CD4-positive, alpha-beta T cell (primary cell): ENCODE measurements at regions not wholly inside any gene's neighbourhood (a gene's known extent, or its start where the extent isn't known, plus 50 kb on each side); places are given as distances from the start of the nearest gene placed in this dataset.

Source experiments
- ATAC-seq: fragments of 200-7000 bp; cut with Tn5 transposase; one replicate; pipeline ENCODE4 v1.10.0; 2022; ENCODE audit warnings: mild to moderate bottlenecking; ENCODE audit not compliant: poor library complexity
- CTCF ChIA-PET: fragments of 350-600 bp; sonication (Branson Sonifier 250); formaldehyde crosslinking; loops from one replicate; lab custom pipeline; 2021; ENCODE audit warnings: antibody characterized with exemption, inconsistent platforms; lab: Charles Lee
- POLR2A ChIA-PET: fragments of 350-600 bp; sonication (Branson Sonifier 250); formaldehyde crosslinking; loops from one replicate; lab custom pipeline; 2021; ENCODE audit warnings: antibody characterized with exemption, inconsistent platforms; lab: Charles Lee
- DNase-seq, 14 experiments: peaks; one replicate each; pipeline ENCODE4 v3.0.0-alpha.2; 2013 to 2020; ENCODE audit warnings: mixed read lengths in 2 of 14
- H3K27ac ChIP-seq, 2 donors: one replicate each; pipeline versions ENCODE4 v1.5.1 to v1.7.0; 2013; ENCODE audit warnings: low read length in 2 of 2, low read depth in 1 of 2, mild to moderate bottlenecking in 1 of 2
- H3K27me3 ChIP-seq, 2 experiments: 1 replicate in 1 of 2; 2 replicates in 1 of 2; pipeline versions ENCODE4 v1.6.1 to v1.7.0; 2013; ENCODE audit warnings: low read length in 2 of 2, control low read depth in 1 of 2, mild to moderate bottlenecking in 1 of 2, moderate library complexity in 1 of 2; ENCODE audit not compliant: insufficient read depth in 2 of 2, control insufficient read depth in 1 of 2
- H3K36me3 ChIP-seq: one replicate; pipeline ENCODE4 v1.6.1; 2013; ENCODE audit warnings: low read length, control low read depth; ENCODE audit not compliant: insufficient read depth
- H3K4me1 ChIP-seq: one replicate; pipeline ENCODE4 v1.6.1; 2013; ENCODE audit warnings: low read length, control low read depth; ENCODE audit not compliant: insufficient read depth
- H3K4me3 ChIP-seq: one replicate; pipeline ENCODE4 v1.5.1; 2013; ENCODE audit warnings: mild to moderate bottlenecking, low read length, moderate library complexity
- H3K9me3 ChIP-seq, 2 experiments: 1 replicate in 1 of 2; 2 replicates in 1 of 2; pipeline versions ENCODE4 v1.6.1 to v1.7.0; 2013; ENCODE audit warnings: low read length in 2 of 2, mild to moderate bottlenecking in 2 of 2, control low read depth in 1 of 2, moderate library complexity in 1 of 2; ENCODE audit not compliant: control insufficient read depth in 1 of 2, insufficient read depth in 1 of 2
- H3K27ac Mint-ChIP-seq: one replicate; pipeline ENCODE4 v1.8.0; 2020; ENCODE audit warnings: mixed read lengths
- H3K27me3 Mint-ChIP-seq: one replicate; pipeline ENCODE4 v1.8.0; 2021; ENCODE audit warnings: mixed read lengths
- H3K36me3 Mint-ChIP-seq: one replicate; pipeline ENCODE4 v1.8.0; 2021; ENCODE audit warnings: low read depth, mixed read lengths
- H3K4me1 Mint-ChIP-seq: one replicate; pipeline ENCODE4 v1.8.0; 2021; ENCODE audit warnings: low read depth, mixed read lengths
- H3K4me3 Mint-ChIP-seq: one replicate; pipeline ENCODE4 v1.8.0; 2020; ENCODE audit warnings: mild to moderate bottlenecking, mixed read lengths
- H3K9me3 Mint-ChIP-seq: one replicate; pipeline ENCODE4 v1.8.0; 2020; ENCODE audit warnings: mixed read lengths
- CTCF ChIP-seq: fragments of 200-600 bp; IDR thresholded peaks from one replicate; pipeline ENCODE4 v1.8.0; 2022; ENCODE audit warnings: antibody characterized with exemption, mild to moderate bottlenecking
- intact Hi-C, 2 experiments: fragments of 100-400 bp; cut with DNase I in 1 of 2; cut with micrococcal nuclease in 1 of 2; formaldehyde crosslinking; loops; one replicate each; pipeline versions ENCODE4 v1.15.1 to v1.9.0; 2023 to 2025; cut with DNase I, micrococcal nuclease

- no peak for TF ChIP-seq CTCF
These were observed 816.6 kb downstream of the UQCRFS1 start for GRCh38 chr19:28396287-28396831.

GRCh38 chr19:28394725-28395124, 818.2 kb downstream of the UQCRFS1 start:
- ChIA-PET CTCF (no interaction called here), POLR2A (no interaction called here)
- TF ChIP-seq CTCF = no peak
- intact Hi-C loops = no loop called here
- H3K9me3 Mint-ChIP-seq = peaks cover 3% of the 10 kb centered on the region
- H3K4me3 Mint-ChIP-seq = no peak overlapping the region
- Histone ChIP-seq H3K36me3 (no peaks in the 10 kb centered on the region), H3K27me3 (no peaks in the 10 kb centered on the region), H3K27ac (no peak overlapping the region), H3K4me1 (no peaks in the 10 kb centered on the region), H3K9me3 (peaks cover 7 to 32% of the 10 kb centered on the region in 2 experiments), H3K4me3 (no peak overlapping the region)
- no peaks in the 10 kb centered on the region for H3K27me3 Mint-ChIP-seq
- DNase-seq (no peak), ATAC-seq (no peak)
- peak overlapping the region; percentile 25 for H3K27ac Mint-ChIP-seq
- H3K36me3 Mint-ChIP-seq = no peaks in the 10 kb centered on the region
- peaks cover 18% of the 10 kb centered on the region for H3K4me1 Mint-ChIP-seq

More at GRCh38 chr19:28396287-28396831, 816.6 kb downstream of the UQCRFS1 start:
- Histone ChIP-seq H3K36me3 (no peaks in the 10 kb centered on the region), H3K27ac (no peak overlapping the region), H3K27me3 (no peaks in the 10 kb centered on the region), H3K4me1 (no peaks in the 10 kb centered on the region), H3K4me3 (no peak overlapping the region), H3K9me3 (peaks cover 7 to 36% of the 10 kb centered on the region in 2 experiments)
- intact Hi-C loops = no loop called here
- no peaks in the 10 kb centered on the region for H3K27me3 Mint-ChIP-seq
- H3K4me3 Mint-ChIP-seq = no peak overlapping the region
- H3K36me3 Mint-ChIP-seq = no peaks in the 10 kb centered on the region
- CTCF ChIA-PET = no interaction called here
- ATAC-seq = no peak
- no peak overlapping the region for H3K27ac Mint-ChIP-seq
- POLR2A ChIA-PET = no interaction called here
- H3K4me1 Mint-ChIP-seq = peaks cover 18% of the 10 kb centered on the region
- peaks cover 5% of the 10 kb centered on the region for H3K9me3 Mint-ChIP-seq
- DNase-seq = no peak

- Mint-ChIP-seq H3K9me3 (no peaks in the 10 kb centered on the region), H3K4me3 (peak overlapping the region; percentile 11), H3K4me1 (peaks cover 18% of the 10 kb centered on the region)
These were observed 819.2 kb downstream of the UQCRFS1 start for GRCh38 chr19:28393574-28394336.

More at GRCh38 chr19:28393574-28394336, 819.2 kb downstream of the UQCRFS1 start:
- no peak for TF ChIP-seq CTCF
- DNase-seq (peak in 2 of 14 experiments; percentile 1 to 48), ATAC-seq (no peak)
- H3K27me3 Mint-ChIP-seq = no peaks in the 10 kb centered on the region
- CTCF ChIA-PET = no interaction called here
- H3K27ac Mint-ChIP-seq = peak overlapping the region; percentile 25
- H3K36me3 Mint-ChIP-seq = no peaks in the 10 kb centered on the region
- Histone ChIP-seq H3K4me1 (no peaks in the 10 kb centered on the region), H3K27me3 (no peaks in the 10 kb centered on the region), H3K4me3 (no peak overlapping the region), H3K27ac (no peak overlapping the region), H3K9me3 (peaks cover 7 to 34% of the 10 kb centered on the region in 2 experiments), H3K36me3 (no peaks in the 10 kb centered on the region)
- intact Hi-C loops = no loop called here
- POLR2A ChIA-PET = no interaction called here
